Activated naive CD8-positive, alpha-beta T cell treated with anti-CD3 and anti-CD28 coated beads, Interleukin-2, amount 50 U/mL, for 24 hours (primary cell): ENCODE measurements at regions not wholly inside any gene's neighbourhood (a gene's known extent, or its start where the extent isn't known, plus 50 kb on each side); places are given as distances from the start of the nearest gene placed in this dataset.

ENCODE experiments used
- ATAC-seq: fragments of 150-1000 bp; cut with Tn5 transposase; one replicate; pipeline ENCODE4 v1.10.0; 2021
- DNase-seq: peaks from one replicate; pipeline ENCODE4 v3.0.0; 2021
- H3K27ac Mint-ChIP-seq: one replicate; pipeline ENCODE4 v1.8.0; 2021; ENCODE audit warnings: mild to moderate bottlenecking, mixed read lengths
- H3K27me3 Mint-ChIP-seq: one replicate; pipeline ENCODE4 v1.8.0; 2021; ENCODE audit warnings: mixed read lengths
- H3K36me3 Mint-ChIP-seq: one replicate; pipeline ENCODE4 v1.8.0; 2021; ENCODE audit warnings: low read depth, mixed read lengths
- H3K4me1 Mint-ChIP-seq: one replicate; pipeline ENCODE4 v1.8.0; 2021; ENCODE audit warnings: mixed read lengths
- H3K4me3 Mint-ChIP-seq: one replicate; pipeline ENCODE4 v1.8.0; 2021; ENCODE audit warnings: mild to moderate bottlenecking, moderate library complexity, mixed read lengths
- H3K9me3 Mint-ChIP-seq: one replicate; pipeline ENCODE4 v1.8.0; 2021; ENCODE audit warnings: mixed read lengths

DNA sequence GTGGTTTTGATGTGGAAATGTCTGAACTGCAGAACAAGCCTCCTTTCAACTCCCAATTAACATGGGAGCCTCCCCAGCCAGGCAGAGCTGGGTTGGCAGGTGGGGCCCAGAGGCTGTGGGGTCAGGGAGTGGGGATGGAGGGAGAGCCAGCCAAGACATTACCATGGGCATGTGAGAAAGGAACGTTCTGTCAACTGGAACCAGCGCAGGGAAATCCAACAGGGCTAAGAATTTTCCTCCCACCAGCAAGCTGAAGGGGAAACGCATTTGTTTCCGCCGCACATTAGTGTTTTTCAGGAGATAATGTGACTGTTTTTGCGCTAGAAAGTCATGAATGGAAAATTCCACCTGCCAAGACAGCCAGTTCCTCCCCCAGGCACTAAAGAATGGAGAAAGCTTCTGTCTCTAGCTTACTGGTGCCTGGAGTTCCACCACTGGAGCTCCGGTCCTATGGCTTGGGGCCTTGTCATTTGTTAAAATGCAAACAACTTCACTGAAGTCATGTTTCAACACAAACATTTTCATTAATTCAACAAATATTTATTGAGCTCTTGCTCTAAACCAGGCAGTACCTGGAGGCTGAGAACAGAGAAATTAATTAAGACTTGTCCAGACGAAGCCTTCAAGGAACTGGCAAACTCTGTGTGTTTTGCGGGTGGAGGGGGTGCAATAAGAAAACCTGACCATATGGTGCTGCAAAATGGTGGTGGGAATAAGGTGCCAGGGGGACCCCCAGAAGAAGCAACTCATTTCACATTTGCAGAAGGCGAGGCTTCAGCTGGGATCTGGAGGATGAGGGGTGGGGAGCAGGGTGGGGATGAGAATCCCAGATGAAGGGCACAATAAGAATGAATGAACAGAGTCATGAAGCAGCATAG is 305.1 kb downstream of the MATN1 start:
- Mint-ChIP-seq H3K27me3 (peaks cover 9% of the 10 kb centered on the region), H3K4me1 (no peaks in the 10 kb centered on the region), H3K4me3 (no peak overlapping the region), H3K9me3 (no peaks in the 10 kb centered on the region), H3K36me3 (no peaks in the 10 kb centered on the region), H3K27ac (no peak overlapping the region)
- ATAC-seq, result no peak
- no peak for DNase-seq

- Mint-ChIP-seq H3K4me1 (no peaks in the 10 kb centered on the region), H3K9me3 (no peaks in the 10 kb centered on the region), H3K4me3 (no peak overlapping the region), H3K36me3 (no peaks in the 10 kb centered on the region), H3K27ac (no peak overlapping the region), H3K27me3 (peaks cover 9% of the 10 kb centered on the region)
- DNase-seq (no peak), ATAC-seq (no peak)
Observed at GRCh38 chr1:30417701-30418046, 305.7 kb downstream of the MATN1 start.

DNA sequence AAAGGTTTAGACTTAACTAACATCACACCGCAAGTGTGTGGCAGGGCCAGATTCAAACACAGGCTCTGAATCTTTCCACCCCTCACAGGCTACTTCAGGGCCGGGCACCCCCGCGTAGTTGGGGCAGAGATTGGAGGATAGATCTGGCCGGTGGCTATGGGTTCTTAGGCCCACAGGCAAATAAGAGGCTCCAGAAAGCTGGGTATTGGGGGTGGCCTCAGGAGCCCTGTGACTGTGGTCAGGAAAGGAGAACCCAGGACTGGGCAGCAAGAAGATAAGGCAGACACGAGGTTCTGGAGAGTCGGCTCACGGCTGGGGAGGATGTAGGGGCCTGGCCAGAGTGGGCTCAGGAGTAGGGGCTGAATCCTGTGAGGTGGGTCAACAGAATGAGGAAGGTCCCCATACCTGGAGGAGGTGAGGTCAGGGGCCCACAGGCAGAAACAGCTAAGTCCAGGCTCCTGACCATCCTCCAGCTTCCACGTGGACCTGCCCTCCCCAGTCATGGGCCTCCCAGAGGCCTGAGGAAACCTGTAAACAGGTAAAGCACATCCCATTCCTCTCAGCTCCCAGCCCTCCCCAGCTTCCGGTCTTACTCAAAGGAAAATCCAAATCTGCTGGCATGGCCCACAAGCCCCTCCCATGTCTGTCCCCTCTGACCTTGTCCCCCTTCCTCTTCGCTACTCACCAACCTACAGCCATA is 306.2 kb downstream of the MATN1 start:
- Mint-ChIP-seq H3K4me1 (no peaks in the 10 kb centered on the region), H3K4me3 (no peak overlapping the region), H3K9me3 (no peaks in the 10 kb centered on the region), H3K36me3 (no peaks in the 10 kb centered on the region), H3K27me3 (peaks cover 9% of the 10 kb centered on the region), H3K27ac (no peak overlapping the region)
- ATAC-seq (no peak), DNase-seq (no peak)

GRCh38 chr1:30416221-30416820 is 307.1 kb downstream of the MATN1 start:
- H3K4me3 Mint-ChIP-seq, result no peak overlapping the region
- peaks cover 9% of the 10 kb centered on the region for H3K27me3 Mint-ChIP-seq
- H3K36me3 Mint-ChIP-seq, result no peaks in the 10 kb centered on the region
- H3K4me1 Mint-ChIP-seq, result no peaks in the 10 kb centered on the region
- no peaks in the 10 kb centered on the region for H3K9me3 Mint-ChIP-seq
- ATAC-seq, result no peak
- no peak overlapping the region for H3K27ac Mint-ChIP-seq
- no peak for DNase-seq

- ATAC-seq, result no peak
- no peak for DNase-seq
- Mint-ChIP-seq H3K27me3 (peaks cover 5% of the 10 kb centered on the region), H3K9me3 (no peaks in the 10 kb centered on the region), H3K36me3 (no peaks in the 10 kb centered on the region), H3K27ac (no peak overlapping the region), H3K4me3 (no peak overlapping the region), H3K4me1 (no peaks in the 10 kb centered on the region)
Observed at GRCh38 chr1:30415171-30415940, 308.0 kb downstream of the MATN1 start.

DNA sequence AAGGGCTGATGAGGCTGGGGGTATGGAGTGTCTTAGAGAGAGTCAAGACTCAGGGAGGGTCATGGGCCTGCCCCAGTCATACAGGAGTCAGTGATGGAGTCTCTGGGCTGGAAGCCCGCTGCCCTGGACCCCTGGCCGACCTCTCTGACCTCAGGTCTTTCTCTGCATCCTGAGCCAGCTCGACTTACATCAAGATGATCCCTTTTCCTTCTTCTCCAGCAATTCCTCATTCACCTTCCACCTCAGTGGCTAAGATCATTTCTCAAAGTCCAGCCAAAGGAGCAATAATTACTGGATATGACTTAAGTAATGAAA is 308.6 kb downstream of the MATN1 start:
- H3K9me3 Mint-ChIP-seq, result no peaks in the 10 kb centered on the region

GRCh38 chr1:30414086-30414850 is 309.1 kb downstream of the MATN1 start:
- no peak overlapping the region for H3K27ac Mint-ChIP-seq
- no peaks in the 10 kb centered on the region for H3K9me3 Mint-ChIP-seq
- no peak for ATAC-seq
- no peak overlapping the region for H3K4me3 Mint-ChIP-seq
- no peaks in the 10 kb centered on the region for H3K4me1 Mint-ChIP-seq
- no peak for DNase-seq
- H3K27me3 Mint-ChIP-seq, result peaks cover 7% of the 10 kb centered on the region
- no peaks in the 10 kb centered on the region for H3K36me3 Mint-ChIP-seq

More for the DNA sequence above, 308.6 kb downstream of the MATN1 start:
- Mint-ChIP-seq H3K4me1 (no peaks in the 10 kb centered on the region), H3K27me3 (peaks cover 5% of the 10 kb centered on the region), H3K4me3 (no peak overlapping the region), H3K36me3 (no peaks in the 10 kb centered on the region), H3K27ac (no peak overlapping the region)
- ATAC-seq, result no peak
- DNase-seq, result no peak

GRCh38 chr1:30413606-30414005 is 309.8 kb downstream of the MATN1 start:
- Mint-ChIP-seq H3K27me3 (peaks cover 12% of the 10 kb centered on the region), H3K4me3 (no peak overlapping the region), H3K36me3 (no peaks in the 10 kb centered on the region), H3K4me1 (no peaks in the 10 kb centered on the region), H3K9me3 (no peaks in the 10 kb centered on the region), H3K27ac (no peak overlapping the region)
- ATAC-seq (no peak), DNase-seq (no peak)

DNA sequence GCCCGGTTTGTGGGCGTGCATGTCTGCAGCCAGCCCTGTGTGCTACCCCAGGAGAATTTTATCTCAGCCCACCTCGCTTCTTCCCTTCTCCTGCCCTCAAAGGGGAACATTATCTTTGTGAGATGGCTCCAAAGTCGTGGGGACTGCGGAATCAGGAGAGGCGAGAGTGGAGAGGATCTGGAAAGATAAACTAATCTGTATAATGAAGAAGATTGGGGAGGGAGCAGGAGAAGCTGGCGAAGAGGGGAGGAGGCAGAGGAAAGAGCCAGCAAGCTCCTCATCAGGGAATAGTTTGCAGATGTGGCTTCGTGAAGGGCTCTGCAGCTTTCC is 310.3 kb downstream of the MATN1 start:
- no peak for ATAC-seq
- Mint-ChIP-seq H3K36me3 (no peaks in the 10 kb centered on the region), H3K4me1 (no peaks in the 10 kb centered on the region), H3K27me3 (peaks cover 12% of the 10 kb centered on the region), H3K27ac (no peak overlapping the region), H3K4me3 (no peak overlapping the region), H3K9me3 (no peaks in the 10 kb centered on the region)
- no peak for DNase-seq

GRCh38 chr1:30412241-30413110 is 310.9 kb downstream of the MATN1 start:
- no peaks in the 10 kb centered on the region for H3K9me3 Mint-ChIP-seq
- no peak for DNase-seq

GRCh38 chr1:30411206-30411605 is 312.2 kb downstream of the MATN1 start:
- no peak overlapping the region for H3K4me3 Mint-ChIP-seq
- no peaks in the 10 kb centered on the region for H3K9me3 Mint-ChIP-seq
- no peak for ATAC-seq
- no peak overlapping the region for H3K27ac Mint-ChIP-seq
- no peak for DNase-seq
- H3K27me3 Mint-ChIP-seq, result peaks cover 22% of the 10 kb centered on the region
- H3K4me1 Mint-ChIP-seq, result no peaks in the 10 kb centered on the region
- no peaks in the 10 kb centered on the region for H3K36me3 Mint-ChIP-seq

More at GRCh38 chr1:30412241-30413110, 310.9 kb downstream of the MATN1 start:
- ATAC-seq, result no peak
- peaks cover 16% of the 10 kb centered on the region for H3K27me3 Mint-ChIP-seq
- H3K4me1 Mint-ChIP-seq, result no peaks in the 10 kb centered on the region
- no peaks in the 10 kb centered on the region for H3K36me3 Mint-ChIP-seq
- no peak overlapping the region for H3K4me3 Mint-ChIP-seq
- H3K27ac Mint-ChIP-seq, result no peak overlapping the region

GRCh38 chr1:30410153-30410851 is 313.1 kb downstream of the MATN1 start:
- no peak for ATAC-seq
- H3K27me3 Mint-ChIP-seq, result peaks cover 24% of the 10 kb centered on the region
- no peak for DNase-seq
- H3K4me3 Mint-ChIP-seq, result no peak overlapping the region
- no peaks in the 10 kb centered on the region for H3K9me3 Mint-ChIP-seq
- H3K4me1 Mint-ChIP-seq, result no peaks in the 10 kb centered on the region
- no peak overlapping the region for H3K27ac Mint-ChIP-seq
- H3K36me3 Mint-ChIP-seq, result no peaks in the 10 kb centered on the region
